GM12873 (cell line): ENCODE measurements at regions not wholly inside any gene's neighbourhood (a gene's known extent, or its start where the extent isn't known, plus 50 kb on each side); places are given as distances from the start of the nearest gene placed in this dataset.

Experiments used
- CTCF ChIP-seq: IDR thresholded peaks from 2 replicates; pipeline ENCODE4 v1.5.1; 2012; ENCODE audit warnings: low read depth, mild to moderate bottlenecking, moderate library complexity, low read length, control low read depth; ENCODE audit not compliant: insufficient read depth; ENCODE audit errors: missing control alignments

- no peak for TF ChIP-seq CTCF
Measured at GRCh38 chr1:104120525-104120924, 370.8 kb downstream of the AMY1C start.

GRCh38 chr1:104121271-104121670 lies 371.6 kb downstream of the AMY1C start:
- no peak for TF ChIP-seq CTCF

- no peak for TF ChIP-seq CTCF
Measured at GRCh38 chr1:104125266-104125665, 375.6 kb downstream of the AMY1C start.

DNA sequence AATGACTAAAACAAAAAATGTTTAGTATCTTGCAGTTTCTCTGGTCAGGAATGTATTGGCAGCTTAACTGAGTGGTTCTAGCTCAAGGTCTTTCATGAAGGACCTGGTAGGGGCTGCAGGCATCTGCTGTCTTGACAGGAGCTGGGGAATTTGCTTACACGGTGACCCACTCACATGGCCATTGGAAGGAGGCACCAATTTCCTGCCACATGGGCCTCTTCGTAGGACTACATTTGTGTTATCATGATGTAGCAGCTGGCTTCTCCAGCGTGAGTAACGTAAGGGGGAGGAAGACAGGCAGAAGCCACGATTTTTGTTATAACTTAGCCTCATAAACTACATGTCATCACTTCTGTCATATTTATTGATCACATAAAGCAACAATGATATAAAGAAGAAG lies 376.3 kb downstream of the AMY1C start:
- no peak for TF ChIP-seq CTCF

- peak; percentile 42 for TF ChIP-seq CTCF
Measured at GRCh38 chr1:104132382-104132973, 382.8 kb downstream of the AMY1C start.

DNA sequence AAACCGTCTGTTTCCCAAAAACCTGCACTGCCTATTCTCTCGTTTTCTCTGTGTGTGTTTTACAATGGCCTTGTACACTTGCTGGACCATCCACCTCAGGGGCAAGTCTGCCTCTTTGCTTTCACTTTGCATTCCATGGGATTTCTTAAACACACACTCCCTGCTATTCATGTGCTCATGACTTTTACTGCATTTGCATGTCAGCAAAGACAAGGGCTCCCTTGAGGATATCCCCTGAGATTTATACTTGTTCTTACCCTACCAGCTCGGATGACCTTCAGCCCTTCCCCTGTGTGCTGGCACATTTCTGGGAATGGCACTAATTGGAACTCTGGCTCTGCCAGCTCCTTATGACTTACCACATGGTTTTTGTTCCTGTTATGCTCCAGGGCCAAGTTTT lies 386.9 kb downstream of the AMY1C start:
- no peak for TF ChIP-seq CTCF

- no peak for TF ChIP-seq CTCF
Measured at GRCh38 chr1:104156738-104157137, 407.0 kb downstream of the AMY1C start.
